ENCODE measurements at regions not wholly inside any gene's neighbourhood (a gene's known extent, or its start where the extent isn't known, plus 50 kb on each side); places are given as distances from the start of the nearest gene placed in this dataset.

DNA sequence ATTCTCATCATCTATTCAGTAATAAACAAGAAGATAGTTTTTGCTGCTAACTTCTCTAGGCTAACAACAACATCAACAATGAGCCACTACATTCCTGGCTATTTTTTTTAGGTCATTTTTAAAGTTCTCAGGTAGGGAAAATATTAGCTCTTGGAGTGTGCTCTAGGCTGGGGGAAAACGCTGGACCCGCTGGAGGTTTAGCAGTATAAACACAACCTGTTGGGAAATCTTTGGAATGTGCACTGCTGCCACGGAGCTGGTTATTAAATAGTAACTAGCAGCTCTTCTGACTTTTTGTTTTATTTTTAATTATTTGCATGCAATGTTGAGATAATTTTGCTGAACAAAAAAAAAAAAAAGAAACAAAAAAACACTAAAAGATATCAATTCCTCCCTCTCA lies 892.1 kb upstream of the ACVR2A start:
- DNase-seq (ENCODE audit: low read depth in 2 of 2) = peak in 1 of 2 donors; percentile 16
- no peaks in the 10 kb centered on the region for H3K27me3 ChIP-seq (ENCODE audit: control insufficient read depth, insufficient read depth, low read length)
- H3K9me3 ChIP-seq (ENCODE audit: control insufficient read depth, insufficient read depth, low read depth, low read length) = no peaks in the 10 kb centered on the region
- H3K36me3 ChIP-seq (ENCODE audit: control insufficient read depth, insufficient read depth, low read length) = no peaks in the 10 kb centered on the region
- no peak overlapping the region for H3K27ac ChIP-seq (ENCODE audit: insufficient read depth, low read length)
- no peaks in the 10 kb centered on the region for H4K20me1 ChIP-seq (ENCODE audit: control insufficient read depth, extremely low read depth, insufficient read depth, low read length)
- no peaks in the 10 kb centered on the region for H3K4me1 ChIP-seq (ENCODE audit: control insufficient read depth, extremely low read depth, insufficient read depth, low read length)
- H3K9ac ChIP-seq (ENCODE audit: insufficient read depth, low read length) = no peak overlapping the region
- H3K4me3 ChIP-seq (replicated peaks in 1 of 4; ENCODE audit: control extremely low read depth in 1 of 4, insufficient read depth in 1 of 4, low read depth in 3 of 4, low read length in 4 of 4) = no peak overlapping the region
- TF ChIP-seq, protein P1, sequence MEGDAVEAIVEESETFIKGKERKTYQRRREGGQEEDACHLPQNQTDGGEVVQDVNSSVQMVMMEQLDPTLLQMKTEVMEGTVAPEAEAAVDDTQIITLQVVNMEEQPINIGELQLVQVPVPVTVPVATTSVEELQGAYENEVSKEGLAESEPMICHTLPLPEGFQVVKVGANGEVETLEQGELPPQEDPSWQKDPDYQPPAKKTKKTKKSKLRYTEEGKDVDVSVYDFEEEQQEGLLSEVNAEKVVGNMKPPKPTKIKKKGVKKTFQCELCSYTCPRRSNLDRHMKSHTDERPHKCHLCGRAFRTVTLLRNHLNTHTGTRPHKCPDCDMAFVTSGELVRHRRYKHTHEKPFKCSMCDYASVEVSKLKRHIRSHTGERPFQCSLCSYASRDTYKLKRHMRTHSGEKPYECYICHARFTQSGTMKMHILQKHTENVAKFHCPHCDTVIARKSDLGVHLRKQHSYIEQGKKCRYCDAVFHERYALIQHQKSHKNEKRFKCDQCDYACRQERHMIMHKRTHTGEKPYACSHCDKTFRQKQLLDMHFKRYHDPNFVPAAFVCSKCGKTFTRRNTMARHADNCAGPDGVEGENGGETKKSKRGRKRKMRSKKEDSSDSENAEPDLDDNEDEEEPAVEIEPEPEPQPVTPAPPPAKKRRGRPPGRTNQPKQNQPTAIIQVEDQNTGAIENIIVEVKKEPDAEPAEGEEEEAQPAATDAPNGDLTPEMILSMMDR (conservative IDR thresholded peaks at IDR 0.05 in 1 of 2, IDR thresholded peaks at IDR 0.05 in 1 of 2; ENCODE audit: low read depth in 1 of 2, low read length in 2 of 2) = no peak
- no peak for TF ChIP-seq EZH2 (IDR thresholded peaks at IDR 0.05; ENCODE audit: low read length, missing control alignments)
- H3K4me2 ChIP-seq (ENCODE audit: extremely low read depth, insufficient read depth, low read length) = no peak overlapping the region
- H3K79me2 ChIP-seq (ENCODE audit: control insufficient read depth, insufficient read depth, low read length) = no peaks in the 10 kb centered on the region
- H2AFZ ChIP-seq (ENCODE audit: low read length) = no peak overlapping the region

GRCh38 chr2:146950911-146951310 lies 893.9 kb upstream of the ACVR2A start:
- Histone ChIP-seq H3K9ac (ENCODE audit: insufficient read depth, low read length) (no peak overlapping the region), H3K9me3 (ENCODE audit: control insufficient read depth, insufficient read depth, low read depth, low read length) (no peaks in the 10 kb centered on the region), H3K4me3 (replicated peaks in 1 of 4; ENCODE audit: control extremely low read depth in 1 of 4, insufficient read depth in 1 of 4, low read depth in 3 of 4, low read length in 4 of 4) (no peak overlapping the region), H3K4me2 (ENCODE audit: extremely low read depth, insufficient read depth, low read length) (no peak overlapping the region), H2AFZ (ENCODE audit: low read length) (no peak overlapping the region), H4K20me1 (ENCODE audit: control insufficient read depth, extremely low read depth, insufficient read depth, low read length) (no peaks in the 10 kb centered on the region), H3K79me2 (ENCODE audit: control insufficient read depth, insufficient read depth, low read length) (no peaks in the 10 kb centered on the region), H3K36me3 (ENCODE audit: control insufficient read depth, insufficient read depth, low read length) (no peaks in the 10 kb centered on the region), H3K4me1 (ENCODE audit: control insufficient read depth, extremely low read depth, insufficient read depth, low read length) (no peaks in the 10 kb centered on the region), H3K27me3 (ENCODE audit: control insufficient read depth, insufficient read depth, low read length) (no peaks in the 10 kb centered on the region), H3K27ac (ENCODE audit: insufficient read depth, low read length) (no peak overlapping the region)
- TF ChIP-seq, protein P1 (conservative IDR thresholded peaks at IDR 0.05 in 1 of 2, IDR thresholded peaks at IDR 0.05 in 1 of 2; ENCODE audit: low read depth in 1 of 2, low read length in 2 of 2) = no peak
- no peak for TF ChIP-seq EZH2 (IDR thresholded peaks at IDR 0.05; ENCODE audit: low read length, missing control alignments)
- DNase-seq (ENCODE audit: low read depth in 2 of 2) = no peak

- Histone ChIP-seq H4K20me1 (ENCODE audit: control insufficient read depth, extremely low read depth, insufficient read depth, low read length) (no peaks in the 10 kb centered on the region), H3K4me2 (ENCODE audit: extremely low read depth, insufficient read depth, low read length) (no peak overlapping the region)
Observed at GRCh38 chr2:146950361-146950760, 894.5 kb upstream of the ACVR2A start.

More at GRCh38 chr2:146950361-146950760, 894.5 kb upstream of the ACVR2A start:
- Histone ChIP-seq H3K9ac (ENCODE audit: insufficient read depth, low read length) (no peak overlapping the region), H3K36me3 (ENCODE audit: control insufficient read depth, insufficient read depth, low read length) (no peaks in the 10 kb centered on the region), H3K4me1 (ENCODE audit: control insufficient read depth, extremely low read depth, insufficient read depth, low read length) (no peaks in the 10 kb centered on the region), H3K4me3 (replicated peaks in 1 of 4; ENCODE audit: control extremely low read depth in 1 of 4, insufficient read depth in 1 of 4, low read depth in 3 of 4, low read length in 4 of 4) (no peak overlapping the region), H3K27me3 (ENCODE audit: control insufficient read depth, insufficient read depth, low read length) (no peaks in the 10 kb centered on the region), H3K9me3 (ENCODE audit: control insufficient read depth, insufficient read depth, low read depth, low read length) (no peaks in the 10 kb centered on the region), H3K79me2 (ENCODE audit: control insufficient read depth, insufficient read depth, low read length) (no peaks in the 10 kb centered on the region), H2AFZ (ENCODE audit: low read length) (no peak overlapping the region), H3K27ac (ENCODE audit: insufficient read depth, low read length) (no peak overlapping the region)
- TF ChIP-seq EZH2 (IDR thresholded peaks at IDR 0.05; ENCODE audit: low read length, missing control alignments) = no peak
- TF ChIP-seq, protein P1 (conservative IDR thresholded peaks at IDR 0.05 in 1 of 2, IDR thresholded peaks at IDR 0.05 in 1 of 2; ENCODE audit: low read depth in 1 of 2, low read length in 2 of 2) = no peak
- DNase-seq (ENCODE audit: low read depth in 2 of 2) = no peak

Data from fibroblast of lung (primary cell).